ENCODE measurements at regions not wholly inside any gene's neighbourhood (a gene's known extent, or its start where the extent isn't known, plus 50 kb on each side); places are given as distances from the start of the nearest gene placed in this dataset.

DNA sequence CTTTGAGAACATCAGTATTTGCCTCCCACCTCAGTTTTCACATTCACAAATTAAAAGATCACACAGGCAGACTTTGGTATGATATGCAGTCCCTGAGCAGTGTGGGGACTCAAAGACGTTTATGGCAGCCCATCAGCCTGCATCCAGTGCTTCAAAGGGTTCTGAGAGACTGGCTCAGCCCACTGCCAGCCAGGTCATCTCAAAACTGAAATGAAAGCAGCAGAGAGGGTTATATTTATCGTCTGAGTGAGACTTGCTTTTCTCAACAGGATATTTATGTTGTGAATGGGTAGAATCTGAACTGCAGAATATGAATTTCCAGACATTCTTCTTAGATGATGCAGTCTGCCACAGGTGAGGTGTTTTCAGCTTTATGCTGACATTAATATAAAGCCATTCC, 159.8 kb downstream of the NRN1 start:
- Histone ChIP-seq H3K4me1 (ENCODE audit: control insufficient read depth, insufficient read depth, low read length) (no peaks in the 10 kb centered on the region), H3K36me3 (ENCODE audit: control insufficient read depth, insufficient read depth, low read length) (no peaks in the 10 kb centered on the region), H3K27ac (ENCODE audit: low read length) (no peak overlapping the region), H3K9me3 (ENCODE audit: control insufficient read depth, insufficient read depth, low read depth, low read length) (no peaks in the 10 kb centered on the region), H3K4me3 (ENCODE audit: low read depth in 2 of 2, low read length in 2 of 2) (no peak overlapping the region), H3K27me3 (ENCODE audit: control insufficient read depth, insufficient read depth, low read length) (peaks cover 18% of the 10 kb centered on the region)
- no peak for ATAC-seq
- DNase-seq (ENCODE audit: low read depth, low spot score) = no peak
- TF ChIP-seq, protein P1, sequence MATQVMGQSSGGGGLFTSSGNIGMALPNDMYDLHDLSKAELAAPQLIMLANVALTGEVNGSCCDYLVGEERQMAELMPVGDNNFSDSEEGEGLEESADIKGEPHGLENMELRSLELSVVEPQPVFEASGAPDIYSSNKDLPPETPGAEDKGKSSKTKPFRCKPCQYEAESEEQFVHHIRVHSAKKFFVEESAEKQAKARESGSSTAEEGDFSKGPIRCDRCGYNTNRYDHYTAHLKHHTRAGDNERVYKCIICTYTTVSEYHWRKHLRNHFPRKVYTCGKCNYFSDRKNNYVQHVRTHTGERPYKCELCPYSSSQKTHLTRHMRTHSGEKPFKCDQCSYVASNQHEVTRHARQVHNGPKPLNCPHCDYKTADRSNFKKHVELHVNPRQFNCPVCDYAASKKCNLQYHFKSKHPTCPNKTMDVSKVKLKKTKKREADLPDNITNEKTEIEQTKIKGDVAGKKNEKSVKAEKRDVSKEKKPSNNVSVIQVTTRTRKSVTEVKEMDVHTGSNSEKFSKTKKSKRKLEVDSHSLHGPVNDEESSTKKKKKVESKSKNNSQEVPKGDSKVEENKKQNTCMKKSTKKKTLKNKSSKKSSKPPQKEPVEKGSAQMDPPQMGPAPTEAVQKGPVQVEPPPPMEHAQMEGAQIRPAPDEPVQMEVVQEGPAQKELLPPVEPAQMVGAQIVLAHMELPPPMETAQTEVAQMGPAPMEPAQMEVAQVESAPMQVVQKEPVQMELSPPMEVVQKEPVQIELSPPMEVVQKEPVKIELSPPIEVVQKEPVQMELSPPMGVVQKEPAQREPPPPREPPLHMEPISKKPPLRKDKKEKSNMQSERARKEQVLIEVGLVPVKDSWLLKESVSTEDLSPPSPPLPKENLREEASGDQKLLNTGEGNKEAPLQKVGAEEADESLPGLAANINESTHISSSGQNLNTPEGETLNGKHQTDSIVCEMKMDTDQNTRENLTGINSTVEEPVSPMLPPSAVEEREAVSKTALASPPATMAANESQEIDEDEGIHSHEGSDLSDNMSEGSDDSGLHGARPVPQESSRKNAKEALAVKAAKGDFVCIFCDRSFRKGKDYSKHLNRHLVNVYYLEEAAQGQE (IDR thresholded peaks at IDR 0.05; ENCODE audit: insufficient read depth in 1 of 2, low read depth in 2 of 2, low read length in 1 of 2) = no peak
- TF ChIP-seq, protein P2, sequence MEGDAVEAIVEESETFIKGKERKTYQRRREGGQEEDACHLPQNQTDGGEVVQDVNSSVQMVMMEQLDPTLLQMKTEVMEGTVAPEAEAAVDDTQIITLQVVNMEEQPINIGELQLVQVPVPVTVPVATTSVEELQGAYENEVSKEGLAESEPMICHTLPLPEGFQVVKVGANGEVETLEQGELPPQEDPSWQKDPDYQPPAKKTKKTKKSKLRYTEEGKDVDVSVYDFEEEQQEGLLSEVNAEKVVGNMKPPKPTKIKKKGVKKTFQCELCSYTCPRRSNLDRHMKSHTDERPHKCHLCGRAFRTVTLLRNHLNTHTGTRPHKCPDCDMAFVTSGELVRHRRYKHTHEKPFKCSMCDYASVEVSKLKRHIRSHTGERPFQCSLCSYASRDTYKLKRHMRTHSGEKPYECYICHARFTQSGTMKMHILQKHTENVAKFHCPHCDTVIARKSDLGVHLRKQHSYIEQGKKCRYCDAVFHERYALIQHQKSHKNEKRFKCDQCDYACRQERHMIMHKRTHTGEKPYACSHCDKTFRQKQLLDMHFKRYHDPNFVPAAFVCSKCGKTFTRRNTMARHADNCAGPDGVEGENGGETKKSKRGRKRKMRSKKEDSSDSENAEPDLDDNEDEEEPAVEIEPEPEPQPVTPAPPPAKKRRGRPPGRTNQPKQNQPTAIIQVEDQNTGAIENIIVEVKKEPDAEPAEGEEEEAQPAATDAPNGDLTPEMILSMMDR (IDR thresholded peaks at IDR 0.05) = no peak
- no peak for TF ChIP-seq POLR2AphosphoS5 (IDR thresholded peaks at IDR 0.05; ENCODE audit: low read depth, low read length)
- CTCF ChIA-PET = no interaction called here
- POLR2A ChIA-PET = no interaction called here
- no TSS peak for BruUV-seq (replicated peaks)
- intact Hi-C loops (cut with micrococcal nuclease; ENCODE audit: unreplicated experiment) (no loop called here), in situ Hi-C loops (cut with HindIII; ENCODE audit: low pct_unique_long_range_greater_than_20kb, low sequenced_read_pairs) (no loop called here)

DNA sequence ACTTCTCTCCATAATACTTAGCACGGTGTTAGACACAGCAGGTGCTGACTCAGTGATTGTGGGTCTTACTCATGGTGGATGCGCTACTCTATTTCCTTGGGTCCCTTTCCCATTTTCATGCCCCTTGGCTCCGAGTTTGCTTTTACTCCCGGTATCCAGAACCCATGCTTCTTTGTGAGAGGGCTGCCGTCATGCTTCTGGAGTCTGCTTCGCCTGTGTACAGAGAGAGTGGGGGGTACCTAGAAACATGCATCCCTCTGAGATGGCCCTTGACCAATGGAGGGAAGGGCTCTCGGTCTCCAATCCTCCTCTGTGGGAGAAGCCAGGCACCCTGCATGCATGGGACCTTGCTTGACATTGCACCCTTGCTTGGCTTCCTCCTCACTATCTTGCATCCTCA, 160.4 kb downstream of the NRN1 start:
- no TSS peak for BruUV-seq (replicated peaks)
- no peaks in the 10 kb centered on the region for H3K36me3 ChIP-seq (ENCODE audit: control insufficient read depth, insufficient read depth, low read length)
- H3K4me3 ChIP-seq (ENCODE audit: low read depth in 2 of 2, low read length in 2 of 2) = no peak overlapping the region
- no peak overlapping the region for H3K27ac ChIP-seq (ENCODE audit: low read length)
- no peak for ATAC-seq
- ChIA-PET POLR2A (no interaction called here), CTCF (no interaction called here)
- H3K4me1 ChIP-seq (ENCODE audit: control insufficient read depth, insufficient read depth, low read length) = no peaks in the 10 kb centered on the region
- H3K27me3 ChIP-seq (ENCODE audit: control insufficient read depth, insufficient read depth, low read length) = peaks cover 20% of the 10 kb centered on the region
- intact Hi-C loops (cut with micrococcal nuclease; ENCODE audit: unreplicated experiment) = no loop called here
- no peaks in the 10 kb centered on the region for H3K9me3 ChIP-seq (ENCODE audit: control insufficient read depth, insufficient read depth, low read depth, low read length)
- in situ Hi-C loops (cut with HindIII; ENCODE audit: low pct_unique_long_range_greater_than_20kb, low sequenced_read_pairs) = no loop called here
- TF ChIP-seq, protein P2 (IDR thresholded peaks at IDR 0.05) = no peak
- no peak for TF ChIP-seq POLR2AphosphoS5 (IDR thresholded peaks at IDR 0.05; ENCODE audit: low read depth, low read length)
- TF ChIP-seq SIN3A (IDR thresholded peaks at IDR 0.05; ENCODE audit: borderline replicate concordance, insufficient read depth, low read depth, low read length) = no peak
- TF ChIP-seq, protein P1 (IDR thresholded peaks at IDR 0.05; ENCODE audit: insufficient read depth in 1 of 2, low read depth in 2 of 2, low read length in 1 of 2) = no peak
- no peak for TF ChIP-seq TCF7L2 (IDR thresholded peaks at IDR 0.05; ENCODE audit: low read depth, low read length)
- DNase-seq (ENCODE audit: low read depth, low spot score) = no peak

All from Panc1 (cell line).